DND-41 (cell line): ENCODE measurements at regions not wholly inside any gene's neighbourhood (a gene's known extent, or its start where the extent isn't known, plus 50 kb on each side); places are given as distances from the start of the nearest gene placed in this dataset.
"Not testable (repeated sequence)": the region's sequence is repeated elsewhere in the genome, so short reads cannot be mapped to it uniquely, and the experiment has no call there.

ENCODE experiments used
- ATAC-seq: fragments of 200-7000 bp; cut with Tn5 transposase; 3 replicates; pipeline ENCODE4 v1.9.1; 2021; ENCODE audit warnings: low read depth; ENCODE audit not compliant: insufficient read depth
- DNase-seq: peaks from one replicate; pipeline ENCODE4 v3.0.0-alpha.2; 2020
- H2AFZ ChIP-seq: 2 replicates; pipeline ENCODE4 v1.6.0; 2012; ENCODE audit warnings: low read depth, low read length
- H3K27ac ChIP-seq: 2 replicates; pipeline ENCODE4 v1.5.1; 2012; ENCODE audit warnings: low read length, inconsistent platforms
- H3K27me3 ChIP-seq: fragments of 200-600 bp; sonication (generic); 2 replicates; pipeline ENCODE4 v1.6.0; 2012; ENCODE audit warnings: low read length, mild to moderate bottlenecking, inconsistent platforms; ENCODE audit not compliant: insufficient read depth, poor library complexity
- H3K36me3 ChIP-seq: 2 replicates; pipeline ENCODE4 v1.5.1; 2012; ENCODE audit warnings: low read length, inconsistent platforms; ENCODE audit not compliant: insufficient read depth
- H3K4me1 ChIP-seq: 2 replicates; pipeline ENCODE4 v1.5.1; 2012; ENCODE audit warnings: mild to moderate bottlenecking, low read length; ENCODE audit not compliant: insufficient read depth
- H3K4me2 ChIP-seq: 2 replicates; pipeline ENCODE4 v1.6.0; 2012; ENCODE audit warnings: mild to moderate bottlenecking, moderate library complexity, low read length, inconsistent platforms; ENCODE audit not compliant: insufficient read depth
- H3K4me3 ChIP-seq, 2 experiments: fragments of 200-600 bp in 1 of 2; shearing (Covaris generic) in 1 of 2; 2 replicates each; pipeline ENCODE4 v1.5.1; 2012 to 2016; ENCODE audit warnings: inconsistent platforms in 2 of 2, low read length in 2 of 2, mild to moderate bottlenecking in 2 of 2, low read depth in 1 of 2, moderate library complexity in 1 of 2
- H3K79me2 ChIP-seq: 2 replicates; pipeline ENCODE4 v1.6.0; 2012; ENCODE audit warnings: low read length, inconsistent platforms; ENCODE audit not compliant: insufficient read depth
- H3K9ac ChIP-seq: 2 replicates; pipeline ENCODE4 v1.6.0; 2012; ENCODE audit warnings: low read depth, mild to moderate bottlenecking, inconsistent platforms, low read length, moderate library complexity
- H3K9me3 ChIP-seq: 2 replicates; pipeline ENCODE4 v1.5.1; 2012; ENCODE audit warnings: low read length, moderate library complexity, mild to moderate bottlenecking, inconsistent platforms; ENCODE audit not compliant: insufficient read depth, severe bottlenecking
- H4K20me1 ChIP-seq: 2 replicates; pipeline ENCODE4 v1.6.0; 2012; ENCODE audit warnings: low read length; ENCODE audit not compliant: insufficient read depth
- CTCF ChIP-seq: IDR thresholded peaks from 2 replicates; pipeline ENCODE4 v1.5.1; 2012; ENCODE audit warnings: borderline replicate concordance, low read length, moderate library complexity, mild to moderate bottlenecking; ENCODE audit not compliant: poor library complexity, severe bottlenecking; ENCODE audit errors: extremely low read depth
- EZH2 ChIP-seq: IDR thresholded peaks from 3 replicates; pipeline ENCODE4 v1.6.1; 2012; ENCODE audit warnings: borderline replicate concordance, low read depth, mild to moderate bottlenecking, moderate library complexity, low read length, inconsistent platforms; ENCODE audit not compliant: severe bottlenecking

GRCh38 chr4:97412331-97412730 lies 730.9 kb downstream of the STPG2 start:
- TF ChIP-seq EZH2 (no peak), CTCF (no peak)
- DNase-seq (no peak), ATAC-seq (no peak)
- Histone ChIP-seq H3K4me3 (no peak overlapping the region), H3K4me1 (no peaks in the 10 kb centered on the region), H3K4me2 (no peak overlapping the region), H2AFZ (peak overlapping the region; percentile 10; the same call in 1 of the 2 replicates), H3K9ac (no peak overlapping the region), H3K27ac (no peak overlapping the region), H3K27me3 (no peaks in the 10 kb centered on the region), H4K20me1 (no peaks in the 10 kb centered on the region), H3K79me2 (no peaks in the 10 kb centered on the region), H3K9me3 (no peaks in the 10 kb centered on the region), H3K36me3 (no peaks in the 10 kb centered on the region)

- H3K27ac ChIP-seq, result no peak overlapping the region
- no peak for ATAC-seq
- H3K4me2 ChIP-seq, result no peak overlapping the region
- peaks cover 3% of the 10 kb centered on the region for H3K9me3 ChIP-seq
- H3K27me3 ChIP-seq, result no peaks in the 10 kb centered on the region
- TF ChIP-seq CTCF (no peak), EZH2 (no peak)
- H3K36me3 ChIP-seq, result no peaks in the 10 kb centered on the region
- H3K4me1 ChIP-seq, result no peaks in the 10 kb centered on the region
- H3K4me3 ChIP-seq, result no peak overlapping the region
- H2AFZ ChIP-seq, result no peak overlapping the region
- H3K79me2 ChIP-seq, result no peaks in the 10 kb centered on the region
- H3K9ac ChIP-seq, result no peak overlapping the region
- H4K20me1 ChIP-seq, result no peaks in the 10 kb centered on the region
- DNase-seq, result no peak
These were observed 729.1 kb downstream of the STPG2 start for GRCh38 chr4:97414161-97414560.

GRCh38 chr4:97432551-97432950 lies 710.7 kb downstream of the STPG2 start:
- TF ChIP-seq EZH2, result no peak
- TF ChIP-seq CTCF, result no peak
- Histone ChIP-seq H3K36me3 (no peaks in the 10 kb centered on the region), H3K9me3 (peaks cover 7% of the 10 kb centered on the region), H3K4me2 (no peak overlapping the region), H3K79me2 (no peaks in the 10 kb centered on the region), H3K27ac (no peak overlapping the region), H2AFZ (no peak overlapping the region), H3K4me1 (no peaks in the 10 kb centered on the region), H3K4me3 (no peak overlapping the region), H3K9ac (no peak overlapping the region), H3K27me3 (no peaks in the 10 kb centered on the region), H4K20me1 (no peaks in the 10 kb centered on the region)
- DNase-seq (no peak), ATAC-seq (no peak)

- H3K4me1 ChIP-seq, H3K36me3 ChIP-seq, H3K27ac ChIP-seq, H2AFZ ChIP-seq, H3K9ac ChIP-seq, H3K27me3 ChIP-seq, H4K20me1 ChIP-seq, H3K4me3 ChIP-seq, H3K4me2 ChIP-seq, DNase-seq, ATAC-seq, H3K9me3 ChIP-seq, H3K79me2 ChIP-seq: not testable (repeated sequence)
These were observed 705.1 kb downstream of the STPG2 start for GRCh38 chr4:97437998-97438705.
